Kidney (tissue), 13 donors: ENCODE measurements at regions not wholly inside any gene's neighbourhood (a gene's known extent, or its start where the extent isn't known, plus 50 kb on each side); places are given as distances from the start of the nearest gene placed in this dataset.

Source experiments
- DNase-seq, 5 donors: peaks; one replicate each; pipeline ENCODE4 v3.0.0-alpha.2; 2013 to 2020
- FAIRE-seq: peaks from 2 replicates; lab custom pipeline; 2012; peaks lifted over from hg19 to GRCh38; lab: Jason Lieb, UNC
- H3K27ac ChIP-seq, 2 donors: one replicate each; pipeline ENCODE4 v1.7.0; 2013; ENCODE audit warnings: low read depth in 2 of 2, low read length in 2 of 2, inconsistent platforms in 1 of 2
- H3K27me3 ChIP-seq: one replicate; pipeline ENCODE4 v1.7.1; 2013; ENCODE audit warnings: low read length, inconsistent platforms; ENCODE audit not compliant: control insufficient read depth, insufficient read depth
- H3K36me3 ChIP-seq, 3 donors: one replicate each; pipeline versions ENCODE4 v1.7.0 to v1.7.1; 2013; ENCODE audit warnings: low read length in 3 of 3, control low read depth in 1 of 3, inconsistent platforms in 1 of 3; ENCODE audit not compliant: insufficient read depth in 3 of 3, control insufficient read depth in 2 of 3
- H3K4me1 ChIP-seq, 3 donors: one replicate each; pipeline versions ENCODE4 v1.7.0 to v1.7.1; 2013; ENCODE audit warnings: low read length in 3 of 3, inconsistent platforms in 1 of 3, low read depth in 1 of 3; ENCODE audit not compliant: control insufficient read depth in 2 of 3, insufficient read depth in 2 of 3
- H3K4me3 ChIP-seq, 3 donors: one replicate each; pipeline versions ENCODE4 v1.7.0 to v1.8.1; 2013; ENCODE audit warnings: low read length in 3 of 3, control low read depth in 1 of 3, inconsistent platforms in 1 of 3
- H3K9ac ChIP-seq, 3 donors: one replicate each; pipeline versions ENCODE4 v1.7.0 to v1.7.1; 2013; ENCODE audit warnings: low read length in 3 of 3, control low read depth in 1 of 3, inconsistent platforms in 1 of 3
- H3K9me3 ChIP-seq, 3 donors: one replicate each; pipeline versions ENCODE4 v1.7.0 to v1.7.1; 2013; ENCODE audit warnings: low read length in 3 of 3, control low read depth in 1 of 3, inconsistent platforms in 1 of 3; ENCODE audit not compliant: control insufficient read depth in 2 of 3, insufficient read depth in 1 of 3
- intact Hi-C: fragments of 100-400 bp; cut with DNase I; formaldehyde crosslinking; loops from one replicate; pipeline ENCODE4 v1.11.1; 2022
- TF ChIP-seq, protein P1 (sequence below): IDR thresholded peaks from 3 replicates; pipeline ENCODE4 v1.5.1; 2012; ENCODE audit warnings: mild to moderate bottlenecking, moderate library complexity, borderline replicate concordance; ENCODE audit not compliant: insufficient read depth; ENCODE audit errors: extremely low read depth
- donor health status: control.
- donor health status: control.
- donor health status: control.
- donor health status: control.
- donor health status: control.
- donor health status: DM: yes; HTN: yes; CAD: no.
- donor health status: Normal renal cell carcinoma (clear cell type).

DNA sequence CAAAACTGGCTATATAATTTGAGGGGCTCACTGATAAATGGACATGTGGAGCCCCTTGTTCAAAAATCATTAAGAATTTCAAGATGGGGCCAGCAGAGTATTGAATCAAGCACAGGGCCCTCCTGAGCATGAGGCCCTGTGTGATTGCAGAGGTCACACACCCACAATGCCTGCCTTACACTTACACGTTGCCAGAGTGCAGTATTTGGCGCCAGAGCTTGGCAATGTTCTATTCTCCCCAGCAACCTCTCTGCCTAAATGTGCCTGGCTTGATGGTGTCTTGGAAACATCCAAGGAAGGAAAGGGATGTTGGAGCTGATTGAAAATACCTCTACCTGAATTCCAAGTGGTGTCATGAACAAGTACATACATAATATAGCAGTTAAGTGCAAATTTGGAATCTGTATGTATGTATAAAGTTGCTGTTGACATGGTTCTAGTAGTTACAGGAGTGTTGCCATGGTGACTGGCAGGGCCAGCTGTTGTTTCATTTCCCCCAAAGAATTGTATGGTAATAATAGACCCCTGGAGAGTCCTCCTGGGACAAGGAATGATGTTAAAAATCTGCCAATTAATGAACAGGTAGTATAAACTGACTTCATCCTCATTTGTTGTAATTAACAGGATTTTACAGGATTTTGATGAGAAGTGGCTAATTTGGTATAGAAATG is 205.7 kb upstream of the NAV2 start:
- no peaks in the 10 kb centered on the region for H3K36me3 ChIP-seq
- H3K27ac ChIP-seq, result no peak overlapping the region
- no peak overlapping the region for H3K4me3 ChIP-seq
- TF ChIP-seq, protein P1, sequence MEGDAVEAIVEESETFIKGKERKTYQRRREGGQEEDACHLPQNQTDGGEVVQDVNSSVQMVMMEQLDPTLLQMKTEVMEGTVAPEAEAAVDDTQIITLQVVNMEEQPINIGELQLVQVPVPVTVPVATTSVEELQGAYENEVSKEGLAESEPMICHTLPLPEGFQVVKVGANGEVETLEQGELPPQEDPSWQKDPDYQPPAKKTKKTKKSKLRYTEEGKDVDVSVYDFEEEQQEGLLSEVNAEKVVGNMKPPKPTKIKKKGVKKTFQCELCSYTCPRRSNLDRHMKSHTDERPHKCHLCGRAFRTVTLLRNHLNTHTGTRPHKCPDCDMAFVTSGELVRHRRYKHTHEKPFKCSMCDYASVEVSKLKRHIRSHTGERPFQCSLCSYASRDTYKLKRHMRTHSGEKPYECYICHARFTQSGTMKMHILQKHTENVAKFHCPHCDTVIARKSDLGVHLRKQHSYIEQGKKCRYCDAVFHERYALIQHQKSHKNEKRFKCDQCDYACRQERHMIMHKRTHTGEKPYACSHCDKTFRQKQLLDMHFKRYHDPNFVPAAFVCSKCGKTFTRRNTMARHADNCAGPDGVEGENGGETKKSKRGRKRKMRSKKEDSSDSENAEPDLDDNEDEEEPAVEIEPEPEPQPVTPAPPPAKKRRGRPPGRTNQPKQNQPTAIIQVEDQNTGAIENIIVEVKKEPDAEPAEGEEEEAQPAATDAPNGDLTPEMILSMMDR, result no peak
- H3K9ac ChIP-seq, result no peak overlapping the region
- FAIRE-seq (no peak), DNase-seq (no peak)
- H3K4me1 ChIP-seq, result peaks cover 0 to 11% (median 7%) of the 10 kb centered on the region in 3 donors
- intact Hi-C loops, result no loop called here
- peaks cover 8% of the 10 kb centered on the region for H3K27me3 ChIP-seq
- no peaks in the 10 kb centered on the region for H3K9me3 ChIP-seq

DNA sequence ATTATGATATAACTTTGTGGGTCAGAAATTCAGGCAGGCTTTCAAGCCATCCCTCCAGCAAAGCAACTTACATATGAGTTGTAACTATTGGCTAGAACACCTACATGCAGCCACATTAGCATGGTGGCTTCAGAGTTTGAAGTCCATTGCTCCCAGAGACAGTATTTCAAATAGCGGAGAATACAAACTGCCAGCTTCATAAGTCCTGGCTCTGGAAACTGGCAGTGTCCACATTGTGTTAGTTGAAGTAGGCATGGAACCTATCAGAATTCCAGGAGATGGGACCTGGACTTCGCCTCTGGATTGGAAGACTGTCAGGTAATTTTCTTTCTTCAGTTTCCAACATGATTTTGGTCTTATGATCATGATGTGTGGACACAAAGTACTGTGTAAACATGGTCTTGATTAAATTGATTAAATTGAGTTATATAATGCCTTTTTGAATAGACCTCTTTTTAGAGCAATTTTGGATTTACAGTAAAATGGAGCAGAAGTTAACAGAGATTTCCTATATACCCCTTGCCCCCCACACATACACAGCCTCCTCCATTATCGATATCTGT is 209.9 kb upstream of the NAV2 start:
- intact Hi-C loops, result no loop called here
- Histone ChIP-seq H3K4me1 (no peaks in the 10 kb centered on the region), H3K27me3 (peaks cover 8% of the 10 kb centered on the region), H3K27ac (no peak overlapping the region), H3K9me3 (no peaks in the 10 kb centered on the region), H3K4me3 (no peak overlapping the region), H3K9ac (no peak overlapping the region), H3K36me3 (no peaks in the 10 kb centered on the region)
- FAIRE-seq (no peak), DNase-seq (no peak)
- TF ChIP-seq, protein P1, result no peak

DNA sequence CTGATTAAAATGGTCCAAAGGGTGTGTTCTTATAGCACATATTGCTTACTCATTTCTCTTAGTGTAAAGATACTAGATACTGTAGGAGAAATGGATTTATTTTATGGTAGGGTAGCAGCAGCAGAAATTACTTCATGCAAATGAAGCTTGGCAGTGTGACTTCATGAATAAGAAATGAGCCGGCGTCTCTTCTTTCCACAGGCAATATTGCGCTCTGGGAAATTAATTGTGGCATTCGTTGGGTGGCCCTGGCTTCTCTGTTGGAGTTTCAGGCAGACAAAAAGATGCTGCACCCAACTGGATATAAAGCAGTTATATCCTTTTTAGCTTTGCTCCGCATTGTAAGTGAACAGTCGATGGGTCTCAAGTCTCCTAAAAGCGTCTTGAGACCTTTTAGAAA is 211.0 kb upstream of the NAV2 start:
- Histone ChIP-seq H3K27me3 (peaks cover 10% of the 10 kb centered on the region), H3K4me1 (no peaks in the 10 kb centered on the region), H3K4me3 (no peak overlapping the region), H3K36me3 (no peaks in the 10 kb centered on the region), H3K9ac (no peak overlapping the region), H3K27ac (no peak overlapping the region), H3K9me3 (no peaks in the 10 kb centered on the region)
- DNase-seq (no peak), FAIRE-seq (no peak)
- TF ChIP-seq, protein P1, result no peak
- intact Hi-C loops, result no loop called here
